Astrocyte (in vitro differentiated cells and primary cell): ENCODE measurements at regions not wholly inside any gene's neighbourhood (a gene's known extent, or its start where the extent isn't known, plus 50 kb on each side); places are given as distances from the start of the nearest gene placed in this dataset.

Experiments used
- DNase-seq: peaks from one replicate; pipeline ENCODE4 v3.0.0-alpha.2; 2010; ENCODE audit warnings: low read depth
- FAIRE-seq: peaks from 2 replicates; lab custom pipeline; 2011; peaks lifted over from hg19 to GRCh38; lab: Jason Lieb, UNC
- H2AFZ ChIP-seq: 2 replicates; pipeline ENCODE4 v1.6.0; 2012; ENCODE audit warnings: low read depth, low read length, inconsistent platforms
- H3K27ac ChIP-seq: 2 replicates; pipeline ENCODE4 v1.5.1; 2011; ENCODE audit warnings: low read depth, low read length, inconsistent platforms
- H3K27me3 ChIP-seq: 2 replicates; pipeline ENCODE4 v1.6.0; 2011; ENCODE audit warnings: low read length, inconsistent platforms; ENCODE audit not compliant: insufficient read depth
- H3K36me3 ChIP-seq: 2 replicates; pipeline ENCODE4 v1.5.1; 2011; ENCODE audit warnings: low read length, inconsistent platforms; ENCODE audit not compliant: insufficient read depth
- H3K4me1 ChIP-seq: 2 replicates; pipeline ENCODE4 v1.5.1; 2011; ENCODE audit warnings: low read length, inconsistent platforms; ENCODE audit not compliant: insufficient read depth
- H3K4me2 ChIP-seq: 2 replicates; pipeline ENCODE4 v1.6.0; 2012; ENCODE audit warnings: low read length, inconsistent platforms
- H3K4me3 ChIP-seq: 2 replicates; pipeline ENCODE4 v1.5.1; 2011; ENCODE audit warnings: low read depth, mild to moderate bottlenecking, low read length, inconsistent platforms; ENCODE audit not compliant: insufficient read depth
- H3K79me2 ChIP-seq: 2 replicates; pipeline ENCODE4 v1.6.0; 2012; ENCODE audit warnings: mild to moderate bottlenecking, low read length, inconsistent platforms; ENCODE audit not compliant: insufficient read depth
- H3K9ac ChIP-seq: 2 replicates; pipeline ENCODE4 v1.6.0; 2012; ENCODE audit warnings: mild to moderate bottlenecking, low read length, inconsistent platforms
- H3K9me3 ChIP-seq: 2 replicates; pipeline ENCODE4 v1.5.1; 2012; ENCODE audit warnings: low read depth, mild to moderate bottlenecking, low read length, inconsistent platforms; ENCODE audit not compliant: insufficient read depth
- H4K20me1 ChIP-seq: 2 replicates; pipeline ENCODE4 v1.6.0; 2012; ENCODE audit warnings: low read length, inconsistent platforms; ENCODE audit not compliant: insufficient read depth
- H3K27ac Mint-ChIP-seq: one replicate; pipeline ENCODE4 v1.8.0; 2021; ENCODE audit warnings: mild to moderate bottlenecking, mixed read lengths; ENCODE audit not compliant: unreplicated experiment
- H3K27me3 Mint-ChIP-seq: one replicate; pipeline ENCODE4 v1.8.0; 2021; ENCODE audit warnings: low read depth, mixed read lengths; ENCODE audit not compliant: unreplicated experiment
- H3K36me3 Mint-ChIP-seq: one replicate; pipeline ENCODE4 v1.8.0; 2021; ENCODE audit warnings: low read depth, mixed read lengths; ENCODE audit not compliant: unreplicated experiment
- H3K4me1 Mint-ChIP-seq: one replicate; pipeline ENCODE4 v1.8.0; 2021; ENCODE audit warnings: low read depth, mixed read lengths; ENCODE audit not compliant: unreplicated experiment
- H3K4me3 Mint-ChIP-seq: one replicate; pipeline ENCODE4 v1.8.0; 2021; ENCODE audit warnings: mild to moderate bottlenecking, moderate library complexity, mixed read lengths; ENCODE audit not compliant: unreplicated experiment
- H3K9me3 Mint-ChIP-seq: one replicate; pipeline ENCODE4 v1.8.0; 2021; ENCODE audit warnings: mild to moderate bottlenecking, mixed read lengths; ENCODE audit not compliant: unreplicated experiment
- CTCF ChIP-seq: IDR thresholded peaks from 2 replicates; pipeline ENCODE4 v1.5.1; 2011; ENCODE audit warnings: low read depth, mild to moderate bottlenecking, inconsistent platforms, low read length, moderate library complexity; ENCODE audit not compliant: insufficient read depth
- EZH2 ChIP-seq: IDR thresholded peaks from 2 replicates; pipeline ENCODE4 v1.6.1; 2012; ENCODE audit warnings: mild to moderate bottlenecking, low read length, inconsistent platforms; ENCODE audit not compliant: insufficient read depth

GRCh38 chr4:35541146-35541887 lies 703.0 kb downstream of the ARAP2 start:
- no peaks in the 10 kb centered on the region for H3K27me3 Mint-ChIP-seq

GRCh38 chr4:35541888-35542213 lies 702.5 kb downstream of the ARAP2 start:
- Histone ChIP-seq H3K79me2 (no peaks in the 10 kb centered on the region), H3K9me3 (no peaks in the 10 kb centered on the region), H2AFZ (no peak overlapping the region), H3K4me1 (no peaks in the 10 kb centered on the region), H3K27ac (no peak overlapping the region), H3K27me3 (no peaks in the 10 kb centered on the region), H4K20me1 (no peaks in the 10 kb centered on the region), H3K9ac (no peak overlapping the region), H3K36me3 (no peaks in the 10 kb centered on the region), H3K4me2 (no peak overlapping the region), H3K4me3 (no peak overlapping the region)
- Mint-ChIP-seq H3K27ac (no peak overlapping the region), H3K4me3 (no peak overlapping the region), H3K4me1 (peaks cover 12% of the 10 kb centered on the region), H3K27me3 (no peaks in the 10 kb centered on the region), H3K9me3 (peaks cover 6% of the 10 kb centered on the region), H3K36me3 (no peaks in the 10 kb centered on the region)
- TF ChIP-seq EZH2, result no peak
- no peak for TF ChIP-seq CTCF
- FAIRE-seq, result no peak
- no peak for DNase-seq

More at GRCh38 chr4:35541146-35541887, 703.0 kb downstream of the ARAP2 start:
- H3K9me3 ChIP-seq, result no peaks in the 10 kb centered on the region
- Mint-ChIP-seq H3K36me3 (no peaks in the 10 kb centered on the region), H3K9me3 (peaks cover 6% of the 10 kb centered on the region), H3K27ac (no peak overlapping the region), H3K4me1 (peaks cover 12% of the 10 kb centered on the region), H3K4me3 (no peak overlapping the region)
- H3K27ac ChIP-seq, result no peak overlapping the region
- H3K79me2 ChIP-seq, result no peaks in the 10 kb centered on the region
- no peak overlapping the region for H3K4me2 ChIP-seq
- H2AFZ ChIP-seq, result no peak overlapping the region
- H3K36me3 ChIP-seq, result no peaks in the 10 kb centered on the region
- H3K4me3 ChIP-seq, result no peak overlapping the region
- FAIRE-seq (no peak), DNase-seq (no peak)
- no peaks in the 10 kb centered on the region for H3K4me1 ChIP-seq
- no peak overlapping the region for H3K9ac ChIP-seq
- H3K27me3 ChIP-seq, result no peaks in the 10 kb centered on the region
- H4K20me1 ChIP-seq, result no peaks in the 10 kb centered on the region
- TF ChIP-seq CTCF (no peak), EZH2 (no peak)

- Histone ChIP-seq H2AFZ (no peak overlapping the region), H3K4me1 (no peaks in the 10 kb centered on the region), H3K27ac (no peak overlapping the region), H3K4me2 (no peak overlapping the region), H3K9me3 (no peaks in the 10 kb centered on the region), H3K4me3 (no peak overlapping the region), H3K9ac (no peak overlapping the region), H3K27me3 (no peaks in the 10 kb centered on the region), H3K36me3 (no peaks in the 10 kb centered on the region), H4K20me1 (no peaks in the 10 kb centered on the region), H3K79me2 (no peaks in the 10 kb centered on the region)
- DNase-seq (no peak), FAIRE-seq (no peak)
- no peak for TF ChIP-seq EZH2
- TF ChIP-seq CTCF, result no peak
- Mint-ChIP-seq H3K36me3 (no peaks in the 10 kb centered on the region), H3K4me3 (no peak overlapping the region), H3K9me3 (no peaks in the 10 kb centered on the region), H3K27ac (no peak overlapping the region), H3K27me3 (no peaks in the 10 kb centered on the region), H3K4me1 (no peaks in the 10 kb centered on the region)
These were observed 695.4 kb downstream of the ARAP2 start for GRCh38 chr4:35548921-35549320.
